GM18502 (cell line): ENCODE measurements at regions not wholly inside any gene's neighbourhood (a gene's known extent, or its start where the extent isn't known, plus 50 kb on each side); places are given as distances from the start of the nearest gene placed in this dataset.
"Not testable (repeated sequence)": the region's sequence is repeated elsewhere in the genome, so short reads cannot be mapped to it uniquely, and the experiment has no call there.

Source experiments
- ATAC-seq: cut with Tn5 transposase; IDR thresholded peaks from one replicate; pipeline ENCODE4 v1.9.1; 2021; ENCODE audit warnings: mild to moderate bottlenecking; ENCODE audit not compliant: unreplicated experiment, poor library complexity

GRCh38 chrX:819684-820083, 189.1 kb downstream of the SHOX start:
- no peak for ATAC-seq

GRCh38 chrX:817759-818300, 187.2 kb downstream of the SHOX start:
- ATAC-seq = no peak

- not testable (repeated sequence) for ATAC-seq
Observed at GRCh38 chrX:817147-817546, 186.6 kb downstream of the SHOX start.

- no peak for ATAC-seq
Observed at GRCh38 chrX:816411-816810, 185.8 kb downstream of the SHOX start.

- ATAC-seq = no peak
Observed at GRCh38 chrX:810186-810585, 179.6 kb downstream of the SHOX start.

- no peak for ATAC-seq
Observed at GRCh38 chrX:809081-809480, 178.5 kb downstream of the SHOX start.

GRCh38 chrX:806586-806985, 176.0 kb downstream of the SHOX start:
- ATAC-seq = no peak

GRCh38 chrX:805988-806387, 175.4 kb downstream of the SHOX start:
- no peak for ATAC-seq

- ATAC-seq = no peak
Observed at GRCh38 chrX:805103-805670, 174.6 kb downstream of the SHOX start.

- ATAC-seq = no peak
Observed at GRCh38 chrX:802846-803245, 172.3 kb downstream of the SHOX start.

GRCh38 chrX:799808-800207, 169.2 kb downstream of the SHOX start:
- no peak for ATAC-seq

- ATAC-seq = no peak
Observed at GRCh38 chrX:794311-794710, 163.7 kb downstream of the SHOX start.

GRCh38 chrX:793216-793770, 162.7 kb downstream of the SHOX start:
- no peak for ATAC-seq

GRCh38 chrX:791479-792034, 161.0 kb downstream of the SHOX start:
- ATAC-seq = no peak

GRCh38 chrX:790783-791360, 160.3 kb downstream of the SHOX start:
- ATAC-seq = no peak

- ATAC-seq = no peak
Observed at GRCh38 chrX:790041-790506, 159.5 kb downstream of the SHOX start.

- ATAC-seq = no peak
Observed at GRCh38 chrX:789096-789495, 158.5 kb downstream of the SHOX start.

GRCh38 chrX:786441-786881, 155.9 kb downstream of the SHOX start:
- no peak for ATAC-seq

- no peak for ATAC-seq
Observed at GRCh38 chrX:784829-785228, 154.2 kb downstream of the SHOX start.

- no peak for ATAC-seq
Observed at GRCh38 chrX:781224-782204, 150.9 kb downstream of the SHOX start.
